ENCODE measurements at regions not wholly inside any gene's neighbourhood (a gene's known extent, or its start where the extent isn't known, plus 50 kb on each side); places are given as distances from the start of the nearest gene placed in this dataset.

DNA sequence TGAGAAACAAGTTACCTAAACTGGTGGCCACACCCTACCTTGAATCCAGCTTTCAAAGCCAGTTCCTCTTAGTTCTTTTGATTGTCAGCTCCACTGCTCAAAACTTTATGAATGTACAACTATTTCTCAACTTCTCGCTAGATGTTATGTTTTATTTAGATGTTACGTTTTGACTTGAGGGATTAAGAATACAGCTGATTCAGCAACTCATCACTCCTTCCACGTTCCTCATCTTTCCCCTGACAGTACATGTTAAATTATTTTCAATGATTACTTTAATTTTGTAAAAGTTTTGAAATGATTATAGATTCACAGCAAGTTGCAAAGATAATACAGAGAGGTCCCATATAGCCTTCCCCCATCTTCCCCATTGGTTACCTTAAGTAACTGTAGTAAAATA lies 553.4 kb downstream of the GALR1 start:
- TF ChIP-seq EZH2phosphoT487 (IDR thresholded peaks at IDR 0.05; ENCODE audit: borderline replicate concordance, low read length): no peak
- TF ChIP-seq CTCF (IDR thresholded peaks at IDR 0.05; ENCODE audit: low read depth, low read length, poor library complexity, severe bottlenecking): no peak
- Histone ChIP-seq H3K27ac (ENCODE audit: low read depth, low read length) (no peak overlapping the region), H3K4me1 (ENCODE audit: control insufficient read depth, low read length) (no peaks in the 10 kb centered on the region), H3K27me3 (ENCODE audit: control insufficient read depth, low read length) (no peaks in the 10 kb centered on the region), H3K36me3 (ENCODE audit: control insufficient read depth, low read length) (no peaks in the 10 kb centered on the region), H3K9me2 (replicated peaks; ENCODE audit: control insufficient read depth, low read length) (no peaks in the 10 kb centered on the region), H3K9me3 (ENCODE audit: control insufficient read depth, insufficient read depth, low read length) (no peaks in the 10 kb centered on the region), H3K79me2 (ENCODE audit: control insufficient read depth, low read length) (no peaks in the 10 kb centered on the region), H3K4me2 (ENCODE audit: low read length) (no peak overlapping the region), H4K20me1 (ENCODE audit: control insufficient read depth, insufficient read depth, low read depth, low read length) (no peaks in the 10 kb centered on the region), H3K4me3 (ENCODE audit: low read length) (no peak overlapping the region), H3F3A (ENCODE audit: control insufficient read depth, insufficient read depth) (no peaks in the 10 kb centered on the region)

- no peaks in the 10 kb centered on the region for H3F3A ChIP-seq (ENCODE audit: control insufficient read depth, insufficient read depth)
- no peaks in the 10 kb centered on the region for H3K4me1 ChIP-seq (ENCODE audit: control insufficient read depth, low read length)
- no peaks in the 10 kb centered on the region for H3K27me3 ChIP-seq (ENCODE audit: control insufficient read depth, low read length)
- H3K4me3 ChIP-seq (ENCODE audit: low read length): no peak overlapping the region
- no peak overlapping the region for H3K4me2 ChIP-seq (ENCODE audit: low read length)
- no peaks in the 10 kb centered on the region for H3K36me3 ChIP-seq (ENCODE audit: control insufficient read depth, low read length)
- H3K27ac ChIP-seq (ENCODE audit: low read depth, low read length): no peak overlapping the region
- H4K20me1 ChIP-seq (ENCODE audit: control insufficient read depth, insufficient read depth, low read depth, low read length): no peaks in the 10 kb centered on the region
- no peaks in the 10 kb centered on the region for H3K9me2 ChIP-seq (replicated peaks; ENCODE audit: control insufficient read depth, low read length)
- no peaks in the 10 kb centered on the region for H3K79me2 ChIP-seq (ENCODE audit: control insufficient read depth, low read length)
- TF ChIP-seq CTCF (IDR thresholded peaks at IDR 0.05; ENCODE audit: low read depth, low read length, poor library complexity, severe bottlenecking): no peak
- no peak for TF ChIP-seq EZH2phosphoT487 (IDR thresholded peaks at IDR 0.05; ENCODE audit: borderline replicate concordance, low read length)
- H3K9me3 ChIP-seq (ENCODE audit: control insufficient read depth, insufficient read depth, low read length): no peaks in the 10 kb centered on the region
Measured at GRCh38 chr18:77804382-77804781, 554.7 kb downstream of the GALR1 start.

DNA sequence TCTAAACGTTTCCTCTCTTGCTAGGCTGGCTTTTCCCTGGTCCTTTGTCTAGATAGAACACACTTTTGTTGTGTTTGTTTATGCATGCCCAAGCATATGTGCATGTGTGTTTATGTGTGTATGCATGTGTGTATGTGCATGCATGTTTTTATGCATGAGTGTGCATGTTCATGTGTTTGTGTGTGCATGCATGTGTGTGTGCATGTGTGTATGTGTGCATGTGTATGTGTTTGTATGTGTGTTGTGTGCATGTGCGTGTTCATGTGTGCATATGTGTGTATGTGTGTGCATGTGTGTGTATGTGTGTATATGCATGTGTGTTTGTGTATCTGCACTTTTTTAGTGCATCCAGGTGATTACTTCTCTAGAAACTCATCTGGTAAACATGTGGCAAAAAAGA lies 558.0 kb downstream of the GALR1 start:
- Histone ChIP-seq H4K20me1 (ENCODE audit: control insufficient read depth, insufficient read depth, low read depth, low read length) (no peaks in the 10 kb centered on the region), H3K4me3 (ENCODE audit: low read length) (no peak overlapping the region), H3K9me3 (ENCODE audit: control insufficient read depth, insufficient read depth, low read length) (no peaks in the 10 kb centered on the region), H3K4me1 (ENCODE audit: control insufficient read depth, low read length) (no peaks in the 10 kb centered on the region), H3F3A (ENCODE audit: control insufficient read depth, insufficient read depth) (no peaks in the 10 kb centered on the region), H3K27me3 (ENCODE audit: control insufficient read depth, low read length) (no peaks in the 10 kb centered on the region), H3K9me2 (replicated peaks; ENCODE audit: control insufficient read depth, low read length) (no peaks in the 10 kb centered on the region), H3K4me2 (ENCODE audit: low read length) (no peak overlapping the region), H3K36me3 (ENCODE audit: control insufficient read depth, low read length) (no peaks in the 10 kb centered on the region), H3K27ac (ENCODE audit: low read depth, low read length) (no peak overlapping the region), H3K79me2 (ENCODE audit: control insufficient read depth, low read length) (no peaks in the 10 kb centered on the region)
- no peak for TF ChIP-seq EZH2phosphoT487 (IDR thresholded peaks at IDR 0.05; ENCODE audit: borderline replicate concordance, low read length)
- no peak for TF ChIP-seq CTCF (IDR thresholded peaks at IDR 0.05; ENCODE audit: low read depth, low read length, poor library complexity, severe bottlenecking)

DNA sequence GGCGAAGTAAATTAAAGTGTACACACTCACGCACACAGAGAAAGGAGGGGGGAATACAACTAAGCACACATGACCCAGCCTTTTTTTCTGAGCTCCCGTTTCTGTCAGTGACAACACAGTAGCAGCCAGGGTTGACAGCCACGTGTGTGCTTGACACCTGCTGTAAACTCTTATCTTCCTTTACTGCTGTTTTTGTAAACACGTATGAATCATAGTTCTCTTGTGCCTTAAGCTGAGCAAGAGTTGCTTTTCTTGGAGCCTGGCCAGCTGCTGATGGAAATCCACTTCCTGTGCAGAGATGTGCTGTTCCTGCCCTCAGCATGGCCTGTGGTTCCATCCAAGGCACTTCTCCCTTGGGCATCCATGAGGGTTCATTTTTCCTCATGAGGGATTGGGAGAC lies 561.9 kb downstream of the GALR1 start:
- Histone ChIP-seq H3K36me3 (ENCODE audit: control insufficient read depth, low read length) (no peaks in the 10 kb centered on the region), H3F3A (ENCODE audit: control insufficient read depth, insufficient read depth) (no peaks in the 10 kb centered on the region), H3K79me2 (ENCODE audit: control insufficient read depth, low read length) (no peaks in the 10 kb centered on the region), H3K27ac (ENCODE audit: low read depth, low read length) (no peak overlapping the region), H4K20me1 (ENCODE audit: control insufficient read depth, insufficient read depth, low read depth, low read length) (no peaks in the 10 kb centered on the region), H3K4me2 (ENCODE audit: low read length) (no peak overlapping the region), H3K4me1 (ENCODE audit: control insufficient read depth, low read length) (peaks cover 12% of the 10 kb centered on the region), H3K9me3 (ENCODE audit: control insufficient read depth, insufficient read depth, low read length) (peaks cover 6% of the 10 kb centered on the region; the same call in 1 of the 2 replicates), H3K9me2 (replicated peaks; ENCODE audit: control insufficient read depth, low read length) (no peaks in the 10 kb centered on the region), H3K4me3 (ENCODE audit: low read length) (no peak overlapping the region), H3K27me3 (ENCODE audit: control insufficient read depth, low read length) (no peaks in the 10 kb centered on the region)
- TF ChIP-seq EZH2phosphoT487 (IDR thresholded peaks at IDR 0.05; ENCODE audit: borderline replicate concordance, low read length) (no peak), CTCF (IDR thresholded peaks at IDR 0.05; ENCODE audit: low read depth, low read length, poor library complexity, severe bottlenecking) (no peak)
